Keratinocyte (primary cell): ENCODE measurements at regions not wholly inside any gene's neighbourhood (a gene's known extent, or its start where the extent isn't known, plus 50 kb on each side); places are given as distances from the start of the nearest gene placed in this dataset.

Experiments used
- EZH2 ChIP-seq: IDR thresholded peaks from one replicate; pipeline ENCODE4 v1.6.1; 2012; ENCODE audit warnings: inconsistent platforms, mild to moderate bottlenecking, low read length, moderate library complexity
- TF ChIP-seq, protein P1 (sequence below), 3 experiments: IDR thresholded peaks in 1 of 3; conservative IDR thresholded peaks in 1 of 3; optimal IDR thresholded peaks in 1 of 3; 2 replicates in 2 of 3; 3 replicates in 1 of 3; pipeline versions ENCODE3 to v1.5.1; 2011; ENCODE audit warnings: low read length in 3 of 3, mild to moderate bottlenecking in 3 of 3, moderate library complexity in 2 of 3, control low read depth in 1 of 3, inconsistent platforms in 1 of 3; ENCODE audit not compliant: insufficient read depth in 2 of 3; ENCODE audit errors: extremely low read depth in 1 of 3

DNA sequence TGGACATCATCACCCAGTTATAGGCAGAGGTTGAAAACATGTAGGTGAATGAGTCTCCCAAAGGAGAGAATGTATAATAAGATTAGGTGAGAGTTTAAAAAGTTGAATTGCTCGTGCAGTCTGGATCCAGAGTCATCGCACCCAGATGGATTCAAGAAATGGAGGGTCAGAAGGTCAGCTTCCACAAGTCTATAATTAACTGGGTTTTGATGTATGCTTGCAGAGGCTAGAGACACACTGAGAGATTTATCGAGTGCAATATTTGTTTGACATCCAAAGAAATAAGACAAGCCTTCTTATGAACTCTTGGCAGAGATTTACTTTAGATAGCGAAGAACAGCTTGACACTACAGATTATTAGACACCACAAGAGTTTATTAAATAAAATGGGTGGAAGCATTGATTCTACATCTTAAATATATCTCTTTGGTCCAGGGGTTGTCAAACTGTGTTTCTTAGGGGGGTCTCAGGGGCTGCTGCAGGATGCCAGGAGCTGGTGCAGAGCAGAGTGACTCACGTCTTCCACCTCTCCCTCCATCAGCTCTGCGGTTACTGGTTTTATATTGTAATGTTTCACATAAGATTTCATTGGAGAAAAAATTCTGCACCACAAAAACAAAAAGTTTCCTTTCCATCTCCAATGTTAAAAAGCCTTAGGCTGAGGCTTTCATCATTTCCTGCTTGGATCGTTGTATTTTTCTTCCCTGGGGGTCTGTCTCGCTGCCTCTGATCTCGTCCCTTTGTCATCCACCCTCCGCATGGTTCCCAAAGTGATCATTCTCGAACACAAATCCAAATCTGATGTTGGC lies 176.2 kb upstream of the AHI1 start:
- no peak for TF ChIP-seq EZH2
- TF ChIP-seq, protein P1, sequence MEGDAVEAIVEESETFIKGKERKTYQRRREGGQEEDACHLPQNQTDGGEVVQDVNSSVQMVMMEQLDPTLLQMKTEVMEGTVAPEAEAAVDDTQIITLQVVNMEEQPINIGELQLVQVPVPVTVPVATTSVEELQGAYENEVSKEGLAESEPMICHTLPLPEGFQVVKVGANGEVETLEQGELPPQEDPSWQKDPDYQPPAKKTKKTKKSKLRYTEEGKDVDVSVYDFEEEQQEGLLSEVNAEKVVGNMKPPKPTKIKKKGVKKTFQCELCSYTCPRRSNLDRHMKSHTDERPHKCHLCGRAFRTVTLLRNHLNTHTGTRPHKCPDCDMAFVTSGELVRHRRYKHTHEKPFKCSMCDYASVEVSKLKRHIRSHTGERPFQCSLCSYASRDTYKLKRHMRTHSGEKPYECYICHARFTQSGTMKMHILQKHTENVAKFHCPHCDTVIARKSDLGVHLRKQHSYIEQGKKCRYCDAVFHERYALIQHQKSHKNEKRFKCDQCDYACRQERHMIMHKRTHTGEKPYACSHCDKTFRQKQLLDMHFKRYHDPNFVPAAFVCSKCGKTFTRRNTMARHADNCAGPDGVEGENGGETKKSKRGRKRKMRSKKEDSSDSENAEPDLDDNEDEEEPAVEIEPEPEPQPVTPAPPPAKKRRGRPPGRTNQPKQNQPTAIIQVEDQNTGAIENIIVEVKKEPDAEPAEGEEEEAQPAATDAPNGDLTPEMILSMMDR (optimal IDR thresholded peaks at IDR 0.05 in 1 of 3, IDR thresholded peaks at IDR 0.05 in 1 of 3, conservative IDR thresholded peaks at IDR 0.05 in 1 of 3; ENCODE audit: extremely low read depth in 1 of 3, insufficient read depth in 2 of 3, low read length in 3 of 3), result no peak
